Upper lobe of left lung (tissue), 6 donors: ENCODE measurements at regions not wholly inside any gene's neighbourhood (a gene's known extent, or its start where the extent isn't known, plus 50 kb on each side); places are given as distances from the start of the nearest gene placed in this dataset.

ENCODE experiments used
- ATAC-seq, 2 donors: fragments of 200-7000 bp; cut with Tn5 transposase; one replicate each; pipeline ENCODE4 v1.9.1; 2022; ENCODE audit warnings: mild to moderate bottlenecking in 2 of 2, moderate library complexity in 2 of 2; ENCODE audit not compliant: low FRiP score in 2 of 2
- DNase-seq, 2 donors: peaks; one replicate each; pipeline ENCODE4 v3.0.0-alpha.2; 2019 to 2020
- H3K27ac ChIP-seq, 4 donors: fragments of 200-600 bp; sonication (generic); one replicate each; pipeline ENCODE4 v1.5.1; 2016 to 2019
- H3K27me3 ChIP-seq, 4 donors: fragments of 200-600 bp; sonication (generic); one replicate each; pipeline ENCODE4 v1.5.1; 2017 to 2019
- H3K36me3 ChIP-seq, 4 donors: fragments of 200-600 bp; sonication (generic); one replicate each; pipeline ENCODE4 v1.5.1; 2016 to 2019
- H3K4me1 ChIP-seq, 4 donors: fragments of 200-600 bp; sonication (generic); one replicate each; pipeline ENCODE4 v1.5.1; 2018 to 2019
- H3K4me3 ChIP-seq, 4 donors: fragments of 200-600 bp; sonication (generic); one replicate each; pipeline ENCODE4 v1.5.1; 2017 to 2019; ENCODE audit warnings: mild to moderate bottlenecking in 2 of 4, moderate library complexity in 1 of 4
- H3K9me3 ChIP-seq, 4 donors: fragments of 200-600 bp; sonication (generic); one replicate each; pipeline ENCODE4 v1.5.1; 2018 to 2019
- CTCF ChIP-seq, 6 experiments: fragments of 450-650 bp in 4 of 6; fragments of 200-600 bp in 2 of 6; sonication (generic) in 2 of 6; IDR thresholded peaks; one replicate each; pipeline ENCODE4 v1.5.1; 2016 to 2019; ENCODE audit warnings: antibody characterized with exemption in 6 of 6
- EP300 ChIP-seq, 4 donors: sonication (generic); formaldehyde crosslinking; IDR thresholded peaks; one replicate each; pipeline ENCODE4 v1.5.1; 2017; ENCODE audit warnings: antibody characterized with exemption in 4 of 4, control low read depth in 2 of 4
- POLR2A ChIP-seq, 4 donors: fragments of 450-650 bp; IDR thresholded peaks; one replicate each; pipeline ENCODE4 v1.5.1; 2016 to 2017; ENCODE audit warnings: antibody characterized with exemption in 4 of 4, mild to moderate bottlenecking in 2 of 4
- POLR2AphosphoS5 ChIP-seq, 2 donors: sonication (generic); formaldehyde crosslinking; IDR thresholded peaks; one replicate each; pipeline ENCODE4 v1.5.1; 2017; ENCODE audit warnings: antibody characterized with exemption in 2 of 2
- WGBS, 2 donors: methylation state at CpG; one replicate each; pipeline ENCODE4 v1.1.5; 2017 to 2018; 5-methylcytosine and 5-hydroxymethylcytosine counted together
- donor health status: DM: no; HTN: no; CAD: no; lungs with moderate emphysema.
- donor health status: DM: no; HTN: yes; CAD: no; lungs with severe emphysema.

GRCh38 chr1:60185684-60186083, 112.1 kb upstream of the C1orf87 start:
- H3K4me1 ChIP-seq: no peaks in the 10 kb centered on the region
- H3K4me3 ChIP-seq: no peak overlapping the region
- H3K9me3 ChIP-seq: peaks cover 0 to 11% (median 4%) of the 10 kb centered on the region in 4 donors
- no peak for ATAC-seq
- H3K36me3 ChIP-seq: no peaks in the 10 kb centered on the region
- no peak for TF ChIP-seq EP300 (IDR thresholded peaks at IDR 0.05)
- no peak for TF ChIP-seq CTCF (IDR thresholded peaks at IDR 0.05)
- TF ChIP-seq POLR2AphosphoS5 (IDR thresholded peaks at IDR 0.05): no peak
- TF ChIP-seq POLR2A (IDR thresholded peaks at IDR 0.05): no peak
- 32 to 80% methylated on average over 1 of the region's 1 CpG for WGBS, 2 donors
- no peak overlapping the region for H3K27ac ChIP-seq
- H3K27me3 ChIP-seq: no peaks in the 10 kb centered on the region
- DNase-seq: no peak

GRCh38 chr1:60184521-60184920, 111.0 kb upstream of the C1orf87 start:
- WGBS, 2 donors: 83 to 100% methylated on average over 1 to 2 of the region's 2 CpGs
- H3K36me3 ChIP-seq: no peaks in the 10 kb centered on the region
- no peak overlapping the region for H3K4me3 ChIP-seq
- H3K9me3 ChIP-seq: peaks cover 0 to 11% (median 4%) of the 10 kb centered on the region in 4 donors
- DNase-seq (no peak), ATAC-seq (no peak)
- H3K4me1 ChIP-seq: no peaks in the 10 kb centered on the region
- H3K27ac ChIP-seq: no peak overlapping the region
- no peaks in the 10 kb centered on the region for H3K27me3 ChIP-seq
- TF ChIP-seq EP300 (IDR thresholded peaks at IDR 0.05) (no peak), POLR2AphosphoS5 (IDR thresholded peaks at IDR 0.05) (no peak), CTCF (IDR thresholded peaks at IDR 0.05) (no peak), POLR2A (IDR thresholded peaks at IDR 0.05) (no peak)

- ATAC-seq: no peak
- Histone ChIP-seq H3K36me3 (no peaks in the 10 kb centered on the region), H3K4me3 (no peak overlapping the region), H3K9me3 (no peaks in the 10 kb centered on the region), H3K4me1 (no peaks in the 10 kb centered on the region), H3K27me3 (no peaks in the 10 kb centered on the region), H3K27ac (no peak overlapping the region)
- DNase-seq: no peak
- 88 to 97% methylated on average over 3 of the region's 3 CpGs for WGBS, 2 donors
- TF ChIP-seq EP300 (IDR thresholded peaks at IDR 0.05) (no peak), POLR2AphosphoS5 (IDR thresholded peaks at IDR 0.05) (no peak), CTCF (IDR thresholded peaks at IDR 0.05) (no peak), POLR2A (IDR thresholded peaks at IDR 0.05) (no peak)
Observed at GRCh38 chr1:60173729-60174505, 100.3 kb upstream of the C1orf87 start.

GRCh38 chr1:60173006-60173405, 99.4 kb upstream of the C1orf87 start:
- WGBS, 2 donors: 94 to 97% methylated on average over 2 of the region's 2 CpGs
- DNase-seq (no peak), ATAC-seq (no peak)
- no peak overlapping the region for H3K4me3 ChIP-seq
- H3K27ac ChIP-seq: no peak overlapping the region
- H3K9me3 ChIP-seq: no peaks in the 10 kb centered on the region
- no peaks in the 10 kb centered on the region for H3K4me1 ChIP-seq
- H3K36me3 ChIP-seq: no peaks in the 10 kb centered on the region
- H3K27me3 ChIP-seq: no peaks in the 10 kb centered on the region
- TF ChIP-seq POLR2A (IDR thresholded peaks at IDR 0.05) (no peak), POLR2AphosphoS5 (IDR thresholded peaks at IDR 0.05) (no peak), EP300 (IDR thresholded peaks at IDR 0.05) (no peak), CTCF (IDR thresholded peaks at IDR 0.05) (no peak)

- Histone ChIP-seq H3K4me1 (no peaks in the 10 kb centered on the region), H3K36me3 (no peaks in the 10 kb centered on the region), H3K4me3 (no peak overlapping the region), H3K27ac (no peak overlapping the region), H3K27me3 (no peaks in the 10 kb centered on the region), H3K9me3 (no peaks in the 10 kb centered on the region)
- TF ChIP-seq POLR2A (IDR thresholded peaks at IDR 0.05): no peak
- 48 to 59% methylated on average over 4 of the region's 4 CpGs for WGBS, 2 donors
- DNase-seq: no peak
- no peak for ATAC-seq
Observed at GRCh38 chr1:60171801-60172200, 98.2 kb upstream of the C1orf87 start.
